Stimulated activated naive CD8-positive, alpha-beta T cell treated with anti-CD3 and anti-CD28 coated beads, Interleukin-15, Interleukin-2, amounts not matched to agents 100 U/mL and 50 U/mL, for 24 hours (primary cell): ENCODE measurements at regions not wholly inside any gene's neighbourhood (a gene's known extent, or its start where the extent isn't known, plus 50 kb on each side); places are given as distances from the start of the nearest gene placed in this dataset.
"Not testable (repeated sequence)": the region's sequence is repeated elsewhere in the genome, so short reads cannot be mapped to it uniquely, and the experiment has no call there.

ENCODE experiments used
- ATAC-seq: fragments of 150-1000 bp; cut with Tn5 transposase; one replicate; pipeline ENCODE4 v1.10.0; 2021
- DNase-seq: peaks from one replicate; pipeline ENCODE4 v3.0.0; 2021

DNA sequence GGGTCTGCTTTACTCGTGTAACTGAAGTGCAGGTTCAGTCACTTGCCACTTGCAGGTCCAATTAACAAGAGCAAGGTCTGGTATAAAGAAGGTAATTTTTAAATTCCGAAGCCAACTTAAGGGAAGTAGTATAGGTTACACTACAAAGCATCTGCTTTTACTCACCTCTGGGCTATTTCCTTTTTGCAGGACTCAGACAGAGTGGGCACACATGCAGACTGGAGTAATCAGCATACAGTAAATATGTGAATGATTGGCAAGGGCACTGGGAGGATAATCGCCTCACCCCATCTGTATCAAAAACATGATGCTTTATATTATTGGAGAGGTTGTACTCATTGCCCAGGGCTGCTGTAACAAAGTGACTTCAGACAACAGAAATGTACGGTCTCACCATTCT lies 160.1 kb upstream of the CDH5 start:
- DNase-seq: no peak
- ATAC-seq: no peak

DNA sequence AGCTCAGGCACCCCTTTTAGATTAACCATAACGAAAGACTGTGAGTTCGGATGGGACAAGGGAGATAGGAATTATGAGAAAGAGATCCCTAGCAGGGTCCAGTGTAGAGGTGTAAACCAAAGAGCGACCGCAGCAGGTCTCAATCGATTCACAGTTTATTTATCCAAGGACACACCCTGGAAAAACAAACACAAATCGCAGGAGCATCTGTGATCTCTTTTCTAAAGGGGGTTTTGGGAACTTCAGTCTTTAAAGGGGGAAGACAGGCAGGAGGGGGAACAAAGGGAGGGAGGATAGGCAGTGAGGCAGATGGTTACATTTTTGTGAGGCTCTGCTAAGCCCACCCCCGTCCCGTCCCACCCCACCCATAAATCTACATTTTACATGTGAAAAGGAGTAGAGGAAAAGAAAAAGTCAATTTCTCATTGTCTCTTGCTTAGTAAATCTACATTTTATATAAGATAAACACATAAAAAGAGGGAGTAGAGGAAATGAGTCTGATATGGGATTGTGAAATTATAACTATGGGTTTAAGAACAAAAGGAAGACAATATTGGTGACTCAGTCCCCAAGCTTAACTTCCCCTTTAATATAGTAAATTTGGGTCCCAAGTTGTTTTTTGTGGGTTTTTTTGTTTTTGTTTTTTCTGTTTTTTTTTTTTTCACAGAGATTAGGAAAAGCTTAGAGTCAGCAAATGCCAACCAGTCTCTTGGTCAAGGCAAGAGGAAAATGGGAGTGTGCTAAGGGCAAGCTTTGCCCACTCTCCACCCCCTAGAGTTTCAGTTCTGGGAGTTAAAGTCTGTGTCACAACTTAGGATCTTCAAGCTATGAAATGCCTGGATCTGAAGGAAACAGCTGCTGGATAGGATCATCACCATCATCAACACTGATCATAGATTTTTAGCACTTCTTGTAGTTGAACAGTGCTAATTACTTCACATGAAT lies 160.9 kb upstream of the CDH5 start:
- no peak for DNase-seq
- ATAC-seq: no peak

DNA sequence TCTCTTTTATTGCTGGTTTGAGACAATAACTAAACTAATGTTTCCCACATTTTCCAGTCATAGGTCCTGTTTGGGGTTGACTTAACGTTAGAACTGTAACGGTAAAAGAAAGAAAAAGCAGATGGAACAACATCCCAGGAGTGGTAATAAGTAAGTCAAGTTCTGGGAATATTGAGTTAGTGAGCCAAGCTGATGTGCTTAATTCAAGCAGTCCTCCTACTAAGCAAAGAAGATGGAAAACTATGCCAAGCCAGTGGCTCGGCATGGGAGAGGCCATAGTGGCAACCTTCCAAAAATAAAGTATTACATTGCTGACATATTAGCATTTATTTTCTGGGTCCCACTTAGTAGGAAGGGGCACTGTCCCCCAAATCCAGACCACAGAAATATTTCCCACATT lies 161.7 kb upstream of the CDH5 start:
- ATAC-seq (no peak), DNase-seq (no peak)

DNA sequence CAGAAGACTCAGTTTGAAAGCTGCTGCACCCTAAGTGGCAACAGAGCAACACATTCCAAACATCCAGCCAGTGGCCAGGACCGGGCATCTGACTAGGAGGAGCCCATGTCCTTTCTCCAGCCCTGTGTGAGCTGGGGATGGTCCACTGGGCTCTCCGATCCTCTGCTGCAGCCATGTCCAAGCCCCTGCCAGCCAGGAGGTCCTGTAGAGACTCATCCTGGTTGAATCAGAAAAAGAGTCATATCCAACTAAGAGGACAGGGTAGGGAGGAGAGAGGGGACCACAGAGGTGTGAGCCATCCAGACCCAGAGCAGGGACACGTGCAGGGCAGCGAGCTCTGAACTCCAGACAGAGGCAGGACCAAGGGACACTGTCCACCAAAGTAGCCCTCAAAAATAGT lies 163.0 kb upstream of the CDH5 start:
- no peak for ATAC-seq

DNA sequence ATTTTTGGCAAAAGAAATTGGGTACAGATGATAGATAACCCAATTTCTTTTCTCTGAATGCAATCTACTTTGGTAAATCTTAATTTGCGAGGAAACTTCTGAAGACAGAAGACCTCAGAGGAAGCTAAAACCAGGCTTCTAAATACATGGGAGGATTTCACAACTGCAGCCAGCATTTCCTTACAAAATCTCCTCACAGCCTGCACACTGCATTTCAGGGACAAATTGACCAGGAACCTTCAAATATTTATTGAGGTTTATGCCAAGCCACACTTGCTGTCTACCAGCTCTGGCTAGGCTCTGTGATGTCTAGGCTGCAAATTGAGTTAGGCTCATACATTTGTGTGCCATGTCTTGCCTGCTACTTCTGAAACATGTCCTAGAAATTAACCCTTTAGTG lies 167.3 kb upstream of the CDH5 start:
- no peak for ATAC-seq
- no peak for DNase-seq

More for the DNA sequence above, 163.0 kb upstream of the CDH5 start:
- DNase-seq: no peak

DNA sequence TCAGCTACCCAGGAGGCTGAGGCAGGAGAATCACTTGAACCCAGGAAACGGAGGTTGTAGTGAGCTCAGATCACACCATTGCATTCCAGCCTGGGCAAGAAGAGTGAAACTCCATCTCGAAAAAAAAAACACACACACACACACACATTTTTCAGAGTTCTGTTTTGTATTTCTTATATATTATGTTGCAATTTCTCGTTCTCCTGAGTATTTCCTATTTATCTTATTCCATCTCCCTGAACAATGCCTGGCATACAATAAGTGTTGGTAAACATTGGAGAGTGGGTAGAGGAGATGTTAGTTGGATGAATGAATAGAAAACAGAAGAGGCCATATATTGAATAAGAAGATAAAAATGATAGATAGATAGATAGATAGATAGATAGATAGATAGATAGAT lies 167.8 kb upstream of the CDH5 start:
- ATAC-seq: no peak
- no peak for DNase-seq

DNA sequence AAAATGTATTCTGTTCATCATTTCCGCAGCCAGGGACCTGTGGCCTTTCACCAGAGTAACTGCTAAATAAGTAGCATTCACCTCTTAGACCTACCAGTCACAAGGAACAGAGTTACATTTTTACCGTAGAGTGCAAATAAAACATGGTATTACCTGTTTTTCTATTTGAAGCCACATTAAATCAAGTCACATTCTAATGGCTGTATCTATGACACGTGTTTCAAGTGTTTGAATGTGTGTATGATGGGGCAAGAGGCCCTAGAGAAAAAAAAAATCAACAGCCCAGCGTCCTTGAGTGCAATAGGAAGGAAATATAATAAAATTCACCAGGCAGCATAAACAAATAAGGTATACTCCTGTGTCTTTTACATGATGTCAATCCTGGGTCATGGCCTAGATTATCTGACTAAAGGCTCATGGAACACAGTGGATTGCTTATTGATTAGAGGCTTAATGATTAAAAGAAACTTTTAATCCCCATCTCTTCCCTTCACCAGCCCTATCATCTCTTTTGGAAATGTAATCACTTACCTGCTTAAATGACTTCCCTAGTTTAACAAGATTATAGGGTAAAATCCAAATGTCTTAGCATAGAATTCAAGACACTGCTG lies 168.7 kb upstream of the CDH5 start:
- no peak for DNase-seq
- ATAC-seq: no peak

DNA sequence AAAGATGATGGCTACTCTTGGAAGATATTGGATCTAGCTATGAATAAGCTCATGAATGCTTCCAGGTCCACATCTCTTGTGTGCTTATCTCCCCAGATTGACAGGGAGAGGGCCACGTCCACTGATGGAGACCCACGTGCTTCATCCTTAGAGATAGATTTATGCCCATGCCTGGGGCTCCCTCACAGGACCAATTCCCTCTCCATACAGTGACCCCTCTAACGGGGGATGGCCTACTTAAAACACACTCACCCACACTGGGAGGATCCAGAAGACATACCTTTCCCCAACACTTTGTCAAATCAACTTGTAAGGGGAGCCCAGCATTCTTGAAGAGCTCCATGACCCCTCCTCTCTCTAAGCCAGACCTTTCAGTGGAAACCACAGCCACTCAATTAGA lies 169.7 kb upstream of the CDH5 start:
- DNase-seq: no peak
- no peak for ATAC-seq

DNA sequence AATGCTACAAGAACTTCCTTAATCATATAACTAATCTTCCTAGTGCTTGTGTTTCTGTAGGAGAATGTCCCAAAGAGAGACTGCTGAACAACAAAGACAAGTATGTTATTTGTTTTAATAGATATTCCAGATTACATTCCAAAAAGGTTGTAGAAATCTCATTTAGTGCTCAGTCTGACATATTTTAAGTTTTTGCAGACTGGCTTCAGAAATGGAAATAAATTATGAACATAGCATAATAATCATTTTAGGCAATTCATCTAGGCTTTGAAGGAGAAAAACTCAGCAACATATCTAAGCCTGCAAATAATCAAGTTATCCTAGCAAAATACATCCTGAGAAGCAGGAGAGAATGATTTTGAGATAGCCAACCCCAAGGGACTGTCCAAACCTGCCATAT lies 171.6 kb upstream of the CDH5 start:
- ATAC-seq (no peak), DNase-seq (no peak)

DNA sequence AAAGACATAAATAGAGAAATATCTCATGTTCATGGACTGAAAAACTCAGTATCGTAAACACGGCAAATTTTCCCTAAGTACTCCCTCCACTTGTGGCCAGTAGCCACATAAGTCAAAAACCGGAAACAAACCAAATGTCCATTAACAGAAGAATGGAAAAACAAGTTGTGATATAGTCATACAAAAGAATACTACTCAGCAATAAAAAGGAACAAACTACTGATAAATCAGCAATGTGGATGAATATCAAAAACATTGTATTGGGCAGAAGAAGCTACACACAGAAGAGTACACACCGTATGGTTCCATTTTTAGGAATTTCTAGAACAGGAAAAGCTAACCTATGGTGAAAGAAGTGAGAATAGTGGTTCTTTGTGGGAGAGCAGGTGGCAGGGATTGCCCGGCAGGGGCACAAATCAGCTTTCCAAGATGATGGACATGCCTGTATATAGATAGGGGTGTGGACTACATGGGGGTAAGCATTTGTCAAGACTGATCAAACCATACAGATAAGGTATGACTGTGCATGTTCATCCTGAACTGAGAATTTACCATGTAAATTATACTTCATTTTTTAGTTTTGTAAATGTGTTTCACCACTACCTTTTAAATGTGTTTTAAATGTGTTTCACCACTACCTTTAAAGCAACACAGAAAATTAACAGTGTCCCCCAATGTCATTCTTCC lies 172.8 kb upstream of the CDH5 start:
- ATAC-seq: no peak
- no peak for DNase-seq

DNA sequence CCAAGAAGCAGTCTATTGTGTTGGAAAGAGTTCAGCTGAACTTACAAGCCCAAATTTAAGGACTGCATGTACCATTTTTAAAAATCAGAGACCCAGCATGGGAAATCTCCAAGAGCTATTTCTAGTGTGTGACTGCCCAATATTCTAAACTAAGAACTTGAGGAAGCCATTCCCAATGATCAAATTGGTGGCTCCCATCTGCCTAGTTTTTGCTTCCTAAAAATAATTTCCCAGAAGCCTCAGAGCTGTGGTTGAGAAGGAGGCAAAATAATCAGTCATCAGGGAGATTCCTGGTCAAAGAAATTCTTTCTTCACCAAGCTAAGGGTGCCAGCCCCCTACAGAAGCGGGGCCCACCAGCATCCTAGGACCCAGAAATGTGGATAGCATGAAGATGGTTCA lies 176.1 kb upstream of the CDH5 start:
- no peak for ATAC-seq
- DNase-seq: no peak

DNA sequence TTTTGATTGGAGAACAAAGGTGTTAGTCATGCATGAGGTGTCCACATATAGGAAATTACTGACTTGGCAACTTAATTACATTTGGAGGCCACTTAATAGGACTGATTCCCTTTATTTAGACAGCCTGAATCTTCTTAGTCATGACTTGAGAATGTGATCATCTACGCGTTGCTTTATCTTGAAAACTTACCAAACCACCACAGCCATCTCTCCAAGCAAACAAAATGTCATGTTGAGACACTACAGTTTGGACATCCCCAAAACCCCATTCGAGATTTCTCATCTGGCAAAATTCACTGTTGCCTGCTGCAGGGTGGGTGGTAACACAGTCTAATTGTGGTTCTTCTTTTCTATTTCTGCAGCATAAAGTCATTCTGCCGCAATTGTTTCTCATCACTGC lies 176.5 kb upstream of the CDH5 start:
- ATAC-seq (no peak), DNase-seq (no peak)

DNA sequence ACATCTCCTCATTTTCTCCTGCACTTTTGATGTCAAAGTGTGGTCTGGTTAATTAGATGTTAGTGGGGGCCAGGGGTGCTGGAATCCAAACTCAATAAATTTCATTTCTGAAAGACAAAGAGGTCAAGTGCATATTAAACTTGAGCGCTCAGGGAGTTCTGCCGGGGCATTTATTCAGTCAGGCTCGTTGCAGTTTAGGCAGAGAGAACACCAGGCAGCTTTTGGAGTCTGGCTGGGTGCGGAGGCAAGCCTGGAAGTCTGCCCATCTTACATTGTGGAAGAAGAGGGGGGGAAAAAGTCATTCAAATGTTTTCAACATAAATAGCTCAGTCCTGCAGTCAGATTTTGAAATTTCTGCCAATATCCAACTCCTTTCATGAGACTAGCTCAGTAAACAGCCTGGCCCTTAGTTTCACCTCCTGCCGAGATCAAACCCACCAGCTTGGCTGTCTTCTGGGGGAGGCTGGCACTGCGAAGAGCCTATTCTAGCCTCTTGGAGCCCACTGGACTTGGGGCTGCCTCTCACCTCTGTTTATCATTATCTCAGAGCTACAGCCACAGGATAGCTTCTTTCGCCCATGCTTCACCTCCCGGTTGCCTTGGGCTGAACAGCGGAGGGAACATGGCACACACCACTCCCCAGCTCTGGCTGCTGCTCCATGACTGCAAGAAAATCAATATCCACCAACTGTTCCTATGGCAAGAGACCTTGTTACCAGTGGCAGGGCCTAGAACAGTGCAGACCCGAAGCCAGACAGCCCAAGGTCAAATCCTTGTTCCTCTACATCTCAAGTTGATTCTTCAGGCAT lies 177.4 kb upstream of the CDH5 start:
- DNase-seq (no peak), ATAC-seq (no peak)

DNA sequence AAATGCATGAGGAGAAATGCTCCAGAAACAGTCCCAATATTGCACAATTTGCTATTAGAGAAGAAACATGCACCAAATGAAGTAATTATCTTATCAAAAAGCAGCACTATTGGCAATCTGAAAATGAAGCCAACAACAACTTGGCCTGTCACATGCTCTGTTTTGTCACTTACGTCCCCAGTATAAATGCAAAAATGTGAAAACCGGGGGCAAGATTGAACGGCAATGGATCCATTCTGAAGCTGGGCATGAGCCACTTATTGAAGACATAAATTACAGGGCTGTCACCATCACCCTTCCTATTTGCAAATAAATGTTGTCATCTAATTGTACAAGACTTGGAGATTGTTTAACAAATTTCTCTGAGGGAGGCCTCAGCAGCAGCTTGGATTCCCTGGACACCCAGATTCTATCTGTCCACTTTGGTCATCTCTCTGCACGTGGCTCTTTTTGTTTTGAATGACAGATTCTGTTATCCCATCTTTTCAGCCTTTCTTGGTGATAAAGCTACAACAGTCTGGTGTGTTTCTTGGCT lies 180.2 kb upstream of the CDH5 start:
- DNase-seq (no peak), ATAC-seq (no peak)

DNA sequence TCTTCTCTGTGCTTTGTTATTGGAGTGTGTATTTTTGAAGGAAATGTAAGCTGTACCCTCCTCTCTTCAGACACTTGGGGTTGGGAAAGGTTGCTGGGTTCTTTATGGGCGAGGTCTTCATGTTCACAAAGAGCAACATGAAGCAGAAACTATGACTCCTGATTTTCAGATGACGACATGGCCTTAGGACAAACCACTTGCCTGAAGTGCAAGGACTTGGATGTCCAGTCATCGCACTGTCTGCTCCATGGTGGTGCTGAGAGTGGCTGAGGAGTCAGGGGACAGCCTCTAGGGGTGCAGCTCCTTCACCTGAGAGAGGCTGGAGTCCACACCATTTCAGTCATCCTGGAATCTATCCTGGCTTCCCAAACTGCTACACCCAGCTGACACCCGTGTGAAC lies 183.9 kb upstream of the CDH5 start:
- ATAC-seq (no peak), DNase-seq (no peak)

DNA sequence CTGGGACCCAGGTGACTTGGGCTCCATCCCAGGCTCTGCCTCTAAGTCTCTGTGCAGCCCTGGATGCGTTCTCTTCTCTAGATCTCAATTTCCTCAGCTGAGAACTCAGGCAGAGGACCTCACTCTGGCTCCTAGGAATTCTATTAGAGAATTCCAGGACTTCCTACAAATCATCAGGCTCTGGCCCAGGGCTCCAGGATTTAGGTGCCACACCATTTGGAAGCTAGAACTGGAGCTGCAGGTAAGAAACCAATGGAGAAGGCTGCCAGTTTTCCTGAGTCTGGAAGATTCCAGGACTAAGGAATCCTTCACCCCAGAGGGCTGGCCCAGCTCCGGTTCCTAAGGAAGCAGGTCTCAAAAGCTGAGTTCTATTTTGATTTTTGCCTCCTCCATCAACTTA lies 189.8 kb upstream of the CDH5 start:
- no peak for DNase-seq
- no peak for ATAC-seq

DNA sequence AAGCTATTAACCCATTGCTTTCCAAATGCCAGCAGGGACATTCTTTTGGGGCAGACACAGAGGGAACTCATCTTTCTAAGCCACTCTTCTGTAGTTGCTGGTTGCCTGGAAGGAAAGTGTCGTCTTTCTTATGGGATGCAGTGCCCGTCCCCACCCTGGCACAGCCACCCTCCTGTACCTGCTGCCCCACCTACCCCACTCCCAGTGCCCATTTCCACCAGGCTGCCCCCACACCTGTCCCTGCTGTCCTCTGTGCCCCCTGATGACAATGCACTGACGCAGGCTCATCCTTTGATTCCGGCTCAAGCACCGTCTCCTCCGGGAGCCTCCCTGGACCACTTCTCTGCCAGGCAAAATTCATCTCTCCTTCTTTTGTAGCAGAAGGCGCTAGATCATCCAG lies 190.4 kb upstream of the CDH5 start:
- no peak for DNase-seq
- no peak for ATAC-seq

DNA sequence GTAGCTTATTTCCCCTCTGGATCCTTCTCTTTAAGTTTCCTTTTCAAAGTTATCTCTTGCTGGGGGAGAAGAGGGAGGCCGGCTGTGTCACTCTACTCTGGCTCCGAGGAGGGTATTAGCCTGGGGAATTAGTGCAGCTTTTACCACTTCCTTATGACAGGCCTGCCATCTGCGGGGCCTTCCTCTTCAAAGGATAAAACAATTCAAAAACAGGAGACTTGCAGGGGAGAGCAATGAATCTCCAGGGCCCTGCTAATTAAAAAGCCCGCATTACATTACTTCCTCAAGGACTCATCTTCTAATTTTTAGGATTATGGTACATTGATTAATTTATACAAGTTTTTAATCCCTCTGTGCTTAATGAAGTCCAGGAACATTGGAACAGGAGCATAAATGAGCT lies 190.9 kb upstream of the CDH5 start:
- DNase-seq: no peak
- ATAC-seq: no peak

DNA sequence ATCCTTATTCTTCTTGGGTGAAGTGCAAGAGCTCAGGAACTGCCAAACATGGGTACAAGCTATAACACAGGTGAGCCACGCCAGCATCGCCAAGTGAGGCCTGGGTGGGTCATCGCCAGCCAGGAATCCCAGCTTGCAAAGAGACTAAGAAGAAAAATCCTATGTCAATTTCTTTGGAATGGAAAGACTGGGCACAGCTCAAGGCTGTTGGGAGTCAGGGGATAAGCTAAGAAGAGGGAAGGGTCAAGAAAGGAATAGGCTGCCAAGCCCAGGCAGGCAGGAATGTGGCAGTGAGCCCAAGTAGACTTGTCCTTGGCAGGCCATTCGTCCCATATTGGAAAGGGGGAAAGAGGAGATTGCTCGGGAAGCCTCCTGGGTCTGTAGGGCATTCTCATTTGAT lies 191.4 kb upstream of the CDH5 start:
- no peak for ATAC-seq

DNA sequence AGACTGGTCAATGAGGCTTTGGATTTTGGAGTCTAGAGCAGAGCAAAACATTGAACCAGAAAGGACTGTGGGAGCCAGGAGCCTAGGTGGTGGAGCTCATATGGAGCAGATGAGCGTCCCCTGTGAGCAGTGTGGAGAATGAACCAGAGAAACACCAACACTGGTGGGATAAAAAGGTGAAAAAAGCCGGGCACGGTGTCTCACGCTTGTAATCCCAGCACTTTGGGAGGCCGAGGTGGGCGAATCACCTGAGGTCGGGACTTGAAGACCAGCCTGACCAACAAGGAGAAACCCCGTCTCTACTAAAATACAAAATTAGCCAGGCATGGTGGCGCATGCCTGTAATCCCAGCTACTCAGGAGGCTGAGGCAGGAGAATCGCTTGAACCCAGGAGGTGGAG lies 192.7 kb upstream of the CDH5 start:
- ATAC-seq, DNase-seq: not testable (repeated sequence)

More for the DNA sequence above, 191.4 kb upstream of the CDH5 start:
- no peak for DNase-seq

DNA sequence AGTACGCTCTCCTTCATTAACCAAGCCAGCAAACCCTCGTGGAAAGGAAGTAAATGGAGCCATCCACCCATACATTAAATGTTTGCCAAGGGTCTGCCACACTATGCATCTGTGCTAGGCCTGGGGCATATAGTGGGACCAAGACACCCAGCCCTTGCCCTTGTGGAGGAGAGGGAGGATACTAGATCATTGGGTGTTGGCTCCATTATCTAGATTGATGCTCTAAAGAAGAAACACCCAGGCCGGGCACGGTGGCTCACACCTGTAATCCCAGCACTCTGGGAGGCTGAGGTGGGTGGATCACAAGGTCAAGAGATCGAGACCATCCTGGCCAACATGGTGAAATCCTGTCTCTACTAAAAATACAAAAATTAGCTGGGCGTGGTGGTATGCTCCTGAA lies 193.3 kb upstream of the CDH5 start:
- DNase-seq, ATAC-seq: not testable (repeated sequence)

DNA sequence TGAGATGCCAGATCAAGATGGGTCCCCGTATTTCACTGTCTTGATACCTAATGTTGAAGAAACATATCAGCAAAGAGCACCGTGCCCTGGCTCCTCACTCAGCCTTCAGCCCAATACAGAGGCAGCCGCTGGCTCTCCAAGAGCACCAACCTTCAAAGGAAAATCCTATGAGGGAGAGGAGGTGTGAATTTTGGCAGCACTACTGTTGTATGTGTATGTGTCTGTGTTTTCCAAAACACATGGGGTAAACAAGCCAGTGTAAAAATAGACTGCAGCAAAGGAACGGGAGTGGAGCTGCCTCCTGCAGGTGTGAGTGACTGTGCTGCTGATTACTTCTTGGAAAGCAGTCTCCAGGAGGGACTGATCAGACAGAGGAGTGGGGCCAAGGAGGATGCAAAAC lies 194.0 kb upstream of the CDH5 start:
- no peak for ATAC-seq
- no peak for DNase-seq
